COLO668 (cell line): ENCODE measurements at regions not wholly inside any gene's neighbourhood (a gene's known extent, or its start where the extent isn't known, plus 50 kb on each side); places are given as distances from the start of the nearest gene placed in this dataset.
"Not testable (repeated sequence)": the region's sequence is repeated elsewhere in the genome, so short reads cannot be mapped to it uniquely, and the experiment has no call there.

Experiments used
- DNase-seq: peaks from one replicate; lab custom pipeline; 2025; ENCODE audit not compliant: unreplicated experiment; lab: John Stamatoyannopoulos, UW

DNA sequence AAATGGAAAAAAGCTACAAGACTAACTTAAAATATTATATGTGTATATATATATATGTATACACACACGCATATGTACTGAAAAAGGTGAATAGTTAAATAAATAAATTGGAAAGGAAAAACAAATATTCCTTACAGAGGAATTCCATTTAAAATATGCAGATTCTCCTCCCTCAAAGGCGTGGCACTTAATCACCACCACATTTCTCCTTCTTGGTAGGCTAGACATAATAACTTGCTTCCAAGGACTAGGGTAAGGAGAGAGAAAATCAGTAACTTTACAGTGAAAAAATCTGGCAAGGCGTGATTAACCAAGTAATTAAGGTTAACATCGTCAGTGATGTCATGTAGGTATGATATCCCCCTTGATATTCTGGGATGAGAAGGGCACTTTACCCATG is 84.0 kb upstream of the USP25 start:
- no peak for DNase-seq

GRCh38 chr21:15650735-15651134 is 79.0 kb upstream of the USP25 start:
- DNase-seq, result no peak

DNA sequence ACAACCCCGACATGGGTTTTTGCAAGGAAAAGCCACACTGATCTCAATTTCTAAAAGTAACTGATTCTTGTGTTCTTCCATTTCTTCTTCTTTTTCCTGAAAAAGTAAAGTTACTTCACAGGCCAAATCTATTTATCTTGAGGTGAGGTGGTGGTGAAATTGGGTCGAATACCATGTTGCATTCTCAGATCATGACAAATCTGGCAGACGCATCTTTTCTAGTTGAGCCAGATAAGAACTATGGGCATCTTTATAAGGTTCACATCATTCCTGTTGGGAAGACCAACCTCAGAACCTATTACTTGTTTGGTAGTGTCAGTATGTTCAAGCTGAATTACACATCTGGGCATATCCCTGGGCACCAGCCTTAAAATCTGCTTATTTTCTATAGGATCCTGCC is 78.6 kb upstream of the USP25 start:
- no peak for DNase-seq

- DNase-seq, result no peak
Observed at GRCh38 chr21:15653710-15654109, 76.1 kb upstream of the USP25 start.

DNA sequence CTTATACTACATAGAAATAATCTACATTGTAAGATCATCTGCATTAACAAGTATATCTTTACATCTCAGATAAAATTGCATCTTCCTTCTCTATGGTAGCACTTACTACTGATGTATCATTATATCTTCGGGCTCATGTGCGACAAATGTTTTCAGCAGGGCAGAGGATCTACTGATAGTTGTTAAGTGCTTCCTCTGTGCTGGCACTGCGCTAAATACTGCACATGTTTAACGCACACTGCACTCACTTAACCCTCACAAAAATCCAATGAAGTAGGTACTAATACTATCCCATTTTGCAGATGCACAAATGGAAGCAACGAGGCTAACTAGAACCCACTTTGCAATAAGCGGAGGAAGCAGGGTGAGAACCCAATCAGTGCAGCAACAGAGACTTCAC is 75.6 kb upstream of the USP25 start:
- DNase-seq, result no peak

GRCh38 chr21:15659753-15660422 is 69.9 kb upstream of the USP25 start:
- no peak for DNase-seq

- no peak for DNase-seq
Observed at GRCh38 chr21:15660423-15660804, 69.4 kb upstream of the USP25 start.

DNA sequence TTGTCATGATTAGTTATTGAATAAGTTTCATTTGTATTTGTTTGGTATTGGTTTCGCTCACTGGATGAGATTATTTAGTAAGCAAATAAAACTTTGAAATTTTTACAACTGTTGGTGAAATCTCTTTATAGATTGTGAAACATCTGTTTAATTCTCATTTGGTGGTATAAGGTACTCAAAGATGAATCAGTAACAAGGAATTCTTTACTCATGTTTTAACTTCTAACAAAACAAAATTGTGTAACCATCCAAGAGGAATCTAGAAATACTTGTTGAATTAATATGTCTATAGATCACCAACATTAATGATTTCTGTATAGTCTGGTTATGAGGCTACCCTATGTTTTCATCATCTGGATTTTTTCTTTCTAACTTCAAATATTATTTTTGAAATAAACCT is 62.8 kb upstream of the USP25 start:
- DNase-seq, result no peak

DNA sequence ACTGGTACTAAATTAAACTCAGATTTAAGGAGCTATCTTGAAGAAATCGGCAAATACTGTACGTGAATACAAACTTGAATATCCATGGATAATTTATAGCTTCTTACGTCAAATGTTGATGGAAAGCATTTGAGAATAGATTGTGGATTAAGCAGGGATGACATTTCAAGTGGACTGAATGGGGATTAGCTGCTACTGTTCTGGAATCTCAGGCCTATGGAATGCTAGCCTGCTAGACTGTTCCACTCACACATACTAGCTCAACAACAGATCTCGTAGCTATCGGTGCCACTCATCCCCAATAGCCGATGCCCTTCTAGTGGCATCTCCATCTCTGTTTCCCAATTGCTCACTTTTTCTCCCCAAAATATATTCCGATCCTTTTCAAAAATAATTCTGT is 62.0 kb upstream of the USP25 start:
- DNase-seq, result no peak

- DNase-seq, result no peak
Observed at GRCh38 chr21:15669247-15669646, 60.5 kb upstream of the USP25 start.

GRCh38 chr21:15671188-15671587 is 58.6 kb upstream of the USP25 start:
- DNase-seq, result no peak

DNA sequence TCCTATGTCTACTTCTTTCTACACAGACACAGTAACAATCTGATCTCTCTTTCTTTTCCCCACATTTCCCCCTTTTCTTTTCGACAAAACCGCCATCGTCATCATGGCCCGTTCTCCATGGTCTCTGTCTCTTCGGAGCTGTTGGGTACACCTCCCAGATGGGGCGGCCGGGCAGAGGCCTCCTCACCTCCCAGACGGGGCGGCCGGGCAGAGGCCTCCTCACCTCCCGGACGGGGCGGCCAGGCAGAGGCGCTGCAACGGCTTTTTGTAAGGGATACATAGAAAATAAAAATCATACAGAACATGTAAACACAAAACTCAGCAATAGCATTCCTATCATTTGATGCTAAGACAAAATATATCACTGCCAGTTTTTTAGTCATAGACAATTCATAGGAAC is 57.2 kb upstream of the USP25 start:
- not testable (repeated sequence) for DNase-seq

DNA sequence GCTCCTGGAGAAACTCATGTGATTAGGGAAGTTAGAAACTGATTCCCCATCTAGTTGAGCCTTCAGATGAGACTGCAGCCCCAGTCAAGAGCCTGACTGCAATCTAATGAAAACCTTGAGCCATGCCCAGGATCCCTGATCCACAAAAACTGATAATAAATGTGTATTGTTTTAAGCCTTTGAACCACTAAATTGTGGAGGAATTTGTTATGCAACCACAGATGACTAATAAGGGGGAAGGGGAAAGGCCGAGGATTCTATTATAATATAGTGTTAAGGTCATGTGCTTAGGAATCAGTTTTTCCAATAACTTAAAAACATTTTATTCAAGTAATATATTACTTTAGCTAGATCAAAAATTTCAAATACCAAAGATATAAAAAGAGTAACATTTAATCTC is 52.8 kb upstream of the USP25 start:
- no peak for DNase-seq

- no peak for DNase-seq
Observed at GRCh38 chr21:15679630-15680029, 50.2 kb upstream of the USP25 start.
